Suppressor macrophage (primary cell): ENCODE measurements at regions not wholly inside any gene's neighbourhood (a gene's known extent, or its start where the extent isn't known, plus 50 kb on each side); places are given as distances from the start of the nearest gene placed in this dataset.

Experiments
- DNase-seq, 4 experiments: peaks; one replicate each; pipeline ENCODE4 v3.0.0-alpha.2; 2020 to 2022

GRCh38 chrX:148371291-148371690 is 129.1 kb upstream of the AFF2 start:
- no peak for DNase-seq

GRCh38 chrX:148372925-148373324 is 127.5 kb upstream of the AFF2 start:
- DNase-seq: peak; percentile 3 to 39 (median 8)

GRCh38 chrX:148376342-148376741 is 124.1 kb upstream of the AFF2 start:
- no peak for DNase-seq

- DNase-seq: no peak
Observed at GRCh38 chrX:148380107-148380506, 120.3 kb upstream of the AFF2 start.

GRCh38 chrX:148380650-148381561 is 119.5 kb upstream of the AFF2 start:
- DNase-seq: peak; percentile 54 to 83 (median 74)

- peak in 3 of 4 experiments; percentile 3 to 12 (median 6) for DNase-seq
Observed at GRCh38 chrX:148381603-148382002, 118.8 kb upstream of the AFF2 start.

- DNase-seq: no peak
Observed at GRCh38 chrX:148382983-148383382, 117.4 kb upstream of the AFF2 start.

- no peak for DNase-seq
Observed at GRCh38 chrX:148385471-148385870, 114.9 kb upstream of the AFF2 start.

- DNase-seq: no peak
Observed at GRCh38 chrX:148389629-148390028, 110.8 kb upstream of the AFF2 start.

GRCh38 chrX:148412006-148412405 is 88.4 kb upstream of the AFF2 start:
- peak in 2 of 4 experiments; percentile 5 for DNase-seq

- peak; percentile 35 to 67 (median 62) for DNase-seq
Observed at GRCh38 chrX:148416142-148416541, 84.3 kb upstream of the AFF2 start.

GRCh38 chrX:148416931-148417330 is 83.5 kb upstream of the AFF2 start:
- DNase-seq: peak; percentile 3 to 21 (median 8)

GRCh38 chrX:148417934-148418333 is 82.5 kb upstream of the AFF2 start:
- peak in 2 of 4 experiments; percentile 3 to 5 for DNase-seq

- DNase-seq: no peak
Observed at GRCh38 chrX:148422526-148422925, 77.9 kb upstream of the AFF2 start.

GRCh38 chrX:148424570-148424969 is 75.8 kb upstream of the AFF2 start:
- DNase-seq: no peak

GRCh38 chrX:148426467-148426866 is 74.0 kb upstream of the AFF2 start:
- DNase-seq: no peak

- DNase-seq: no peak
Observed at GRCh38 chrX:148441387-148441786, 59.0 kb upstream of the AFF2 start.

GRCh38 chrX:148443216-148443615 is 57.2 kb upstream of the AFF2 start:
- no peak for DNase-seq

GRCh38 chrX:148448686-148449085 is 51.7 kb upstream of the AFF2 start:
- no peak for DNase-seq
